Suppressor macrophage treated with lipopolysaccharide for 4 hours (primary cell): ENCODE measurements at regions not wholly inside any gene's neighbourhood (a gene's known extent, or its start where the extent isn't known, plus 50 kb on each side); places are given as distances from the start of the nearest gene placed in this dataset.

Experiments used
- DNase-seq: peaks from one replicate; pipeline ENCODE4 v3.0.0-alpha.2; 2020

GRCh38 chr10:21196822-21197395 is 299.8 kb upstream of the NEBL start:
- DNase-seq, result no peak

GRCh38 chr10:21195252-21195651 is 298.1 kb upstream of the NEBL start:
- DNase-seq, result no peak

GRCh38 chr10:21194510-21194993 is 297.4 kb upstream of the NEBL start:
- DNase-seq, result no peak

GRCh38 chr10:21193196-21193595 is 296.1 kb upstream of the NEBL start:
- DNase-seq, result no peak

- no peak for DNase-seq
Measured at GRCh38 chr10:21191512-21191911, 294.4 kb upstream of the NEBL start.

GRCh38 chr10:21184984-21185383 is 287.9 kb upstream of the NEBL start:
- no peak for DNase-seq

- no peak for DNase-seq
Measured at GRCh38 chr10:21184216-21184615, 287.1 kb upstream of the NEBL start.

GRCh38 chr10:21183025-21183424 is 285.9 kb upstream of the NEBL start:
- DNase-seq, result no peak

- no peak for DNase-seq
Measured at GRCh38 chr10:21181451-21181850, 284.3 kb upstream of the NEBL start.

GRCh38 chr10:21180604-21181003 is 283.5 kb upstream of the NEBL start:
- no peak for DNase-seq

- no peak for DNase-seq
Measured at GRCh38 chr10:21176934-21177480, 279.9 kb upstream of the NEBL start.

- no peak for DNase-seq
Measured at GRCh38 chr10:21175797-21176196, 278.7 kb upstream of the NEBL start.

GRCh38 chr10:21174715-21175495 is 277.8 kb upstream of the NEBL start:
- DNase-seq, result no peak

GRCh38 chr10:21173802-21174714 is 276.9 kb upstream of the NEBL start:
- DNase-seq, result no peak

GRCh38 chr10:21172930-21173801 is 276.1 kb upstream of the NEBL start:
- no peak for DNase-seq

- DNase-seq, result no peak
Measured at GRCh38 chr10:21172542-21172929, 275.4 kb upstream of the NEBL start.

- DNase-seq, result no peak
Measured at GRCh38 chr10:21171936-21172541, 274.9 kb upstream of the NEBL start.

- no peak for DNase-seq
Measured at GRCh38 chr10:21171197-21171935, 274.3 kb upstream of the NEBL start.

- no peak for DNase-seq
Measured at GRCh38 chr10:21170216-21170615, 273.1 kb upstream of the NEBL start.

GRCh38 chr10:21169271-21169670 is 272.2 kb upstream of the NEBL start:
- no peak for DNase-seq
